GM23248 (cell line): ENCODE measurements at regions not wholly inside any gene's neighbourhood (a gene's known extent, or its start where the extent isn't known, plus 50 kb on each side); places are given as distances from the start of the nearest gene placed in this dataset.

Experiments
- EZH2 ChIP-seq: fragments of 200-600 bp; sonication (generic); IDR thresholded peaks from 2 replicates; pipeline ENCODE4 v1.6.1; 2018; ENCODE audit warnings: antibody characterized with exemption, mild to moderate bottlenecking; ENCODE audit not compliant: insufficient read depth, poor library complexity, severe bottlenecking
- EZH2phosphoT487 ChIP-seq: fragments of 200-600 bp; sonication (generic); IDR thresholded peaks from 2 replicates; pipeline ENCODE4 v1.6.1; 2018; ENCODE audit warnings: antibody characterized with exemption, moderate library complexity, mild to moderate bottlenecking, low read depth; ENCODE audit not compliant: insufficient read depth

GRCh38 chr12:92078167-92079053 is 67.2 kb downstream of the BTG1 start:
- TF ChIP-seq EZH2phosphoT487 (peak; percentile 78; the same call in 1 of the 2 replicates), EZH2 (no peak)
